IMR-90 (cell line): ENCODE measurements at regions not wholly inside any gene's neighbourhood (a gene's known extent, or its start where the extent isn't known, plus 50 kb on each side); places are given as distances from the start of the nearest gene placed in this dataset.

Experiments used
- ATAC-seq: fragments of 200-7000 bp; cut with Tn5 transposase; 2 replicates; pipeline ENCODE4 v1.9.1; 2020; ENCODE audit warnings: low read depth, mild to moderate bottlenecking, moderate library complexity
- BruUV-seq: library from RNA; stranded (reverse); fragments of 400-500 nt; replicated peaks from 2 replicates; lab custom pipeline; 2021; lab: Mats Ljungman, UMichigan
- CTCF ChIA-PET: fragments of 300-600 bp; formaldehyde crosslinking; extraction: SDS; loops from one replicate; lab custom pipeline; 2021; ENCODE audit warnings: antibody characterized with exemption; lab: Yijun Ruan, JAX
- POLR2A ChIA-PET: fragments of 300-600 bp; sonication (Branson Sonifier 250); formaldehyde crosslinking; loops from one replicate; lab custom pipeline; 2022; ENCODE audit warnings: antibody characterized with exemption; ENCODE audit not compliant: unreplicated experiment; lab: Charles Lee
- DNase-seq: peaks from one replicate; pipeline ENCODE4 v3.0.0; 2013
- H2AFZ ChIP-seq: replicated peaks from 2 replicates; pipeline ENCODE3; 2013; ENCODE audit warnings: low read length, mild to moderate bottlenecking; ENCODE audit not compliant: poor library complexity
- H2AK5ac ChIP-seq: 2 replicates; pipeline ENCODE4 v1.6.1; 2013; ENCODE audit warnings: low read depth, low read length, inconsistent platforms
- H2AK9ac ChIP-seq: replicated peaks from 2 replicates; pipeline ENCODE3; 2013; ENCODE audit warnings: mild to moderate bottlenecking, low read depth, low read length, moderate library complexity; ENCODE audit not compliant: poor library complexity
- H2BK120ac ChIP-seq: 2 replicates; pipeline ENCODE4 v1.6.1; 2013; ENCODE audit warnings: low read depth, low read length, inconsistent platforms
- H2BK15ac ChIP-seq: 3 replicates; pipeline ENCODE4 v1.6.1; 2013; ENCODE audit warnings: low read depth, low read length, inconsistent platforms
- H2BK20ac ChIP-seq: 2 replicates; pipeline ENCODE4 v1.6.1; 2013; ENCODE audit warnings: low read depth, mild to moderate bottlenecking, inconsistent platforms, low read length, moderate library complexity
- H2BK5ac ChIP-seq: 2 replicates; pipeline ENCODE4 v1.6.1; 2013; ENCODE audit warnings: mild to moderate bottlenecking, low read depth, low read length, inconsistent platforms; ENCODE audit not compliant: poor library complexity, severe bottlenecking
- H3K14ac ChIP-seq: replicated peaks from 2 replicates; pipeline ENCODE4 v1.6.1; 2013; ENCODE audit warnings: low read depth, low read length, inconsistent platforms
- H3K18ac ChIP-seq: 2 replicates; pipeline ENCODE4 v1.6.1; 2013; ENCODE audit warnings: low read depth, low read length, control low read depth
- H3K23ac ChIP-seq: 2 replicates; pipeline ENCODE4 v1.6.1; 2013; ENCODE audit warnings: low read depth, low read length, inconsistent platforms
- H3K27ac ChIP-seq: 2 replicates; pipeline ENCODE4 v1.5.1; 2013; ENCODE audit warnings: mild to moderate bottlenecking, control low read depth, low read length; ENCODE audit not compliant: insufficient read depth
- H3K27me3 ChIP-seq: 2 replicates; pipeline ENCODE4 v1.6.1; 2013; ENCODE audit warnings: low read length; ENCODE audit not compliant: control insufficient read depth, insufficient read depth
- H3K36me3 ChIP-seq: 2 replicates; pipeline ENCODE4 v1.6.1; 2013; ENCODE audit warnings: low read length, mixed read lengths; ENCODE audit not compliant: control insufficient read depth, insufficient read depth
- H3K4ac ChIP-seq: 2 replicates; pipeline ENCODE4 v1.6.1; 2013; ENCODE audit warnings: low read depth, low read length, inconsistent platforms
- H3K4me1 ChIP-seq: 2 replicates; pipeline ENCODE4 v1.6.1; 2013; ENCODE audit warnings: low read length, mixed read lengths; ENCODE audit not compliant: control insufficient read depth, insufficient read depth
- H3K4me2 ChIP-seq: 2 replicates; pipeline ENCODE4 v1.6.1; 2013; ENCODE audit warnings: low read depth, mild to moderate bottlenecking, control low read depth, low read length, moderate library complexity
- H3K4me3 ChIP-seq: 2 replicates; pipeline ENCODE4 v1.5.1; 2013; ENCODE audit warnings: low read depth, mild to moderate bottlenecking, control low read depth, low read length, moderate library complexity; ENCODE audit not compliant: insufficient read depth
- H3K56ac ChIP-seq: 2 replicates; pipeline ENCODE4 v1.6.1; 2013; ENCODE audit warnings: low read length, inconsistent platforms; ENCODE audit not compliant: insufficient read depth; ENCODE audit errors: extremely low read depth
- H3K79me1 ChIP-seq, 2 experiments: 2 replicates each; pipeline ENCODE4 v1.6.1; 2013; ENCODE audit warnings: low read length in 2 of 2, inconsistent platforms in 1 of 2, low read depth in 1 of 2
- H3K9ac ChIP-seq: 2 replicates; pipeline ENCODE4 v1.6.1; 2013; ENCODE audit warnings: low read depth, low read length, control low read depth
- H3K9me1 ChIP-seq: 2 replicates; pipeline ENCODE4 v1.6.1; 2013; ENCODE audit warnings: low read length, inconsistent platforms; ENCODE audit not compliant: insufficient read depth
- H3K9me3 ChIP-seq: 2 replicates; pipeline ENCODE4 v1.6.1; 2013; ENCODE audit warnings: low read length; ENCODE audit not compliant: control insufficient read depth, insufficient read depth
- H4K20me1 ChIP-seq: 2 replicates; pipeline ENCODE4 v1.6.1; 2013; ENCODE audit warnings: low read length, inconsistent platforms; ENCODE audit not compliant: insufficient read depth
- H4K5ac ChIP-seq: 2 replicates; pipeline ENCODE4 v1.6.1; 2013; ENCODE audit warnings: mild to moderate bottlenecking, low read depth, low read length, control low read depth
- H4K8ac ChIP-seq, 2 experiments: 2 replicates each; pipeline ENCODE4 v1.6.1; 2013; ENCODE audit warnings: low read depth in 2 of 2, low read length in 2 of 2, control low read depth in 1 of 2, inconsistent platforms in 1 of 2
- H4K91ac ChIP-seq: 2 replicates; pipeline ENCODE4 v1.6.1; 2013; ENCODE audit warnings: low read depth, low read length, inconsistent platforms; ENCODE audit not compliant: insufficient read depth
- BHLHE40 ChIP-seq: fragments of 150-350 bp; IDR thresholded peaks from 2 replicates; pipeline ENCODE4 v1.6.1; 2016; ENCODE audit warnings: mild to moderate bottlenecking, low read depth, low read length
- CEBPB ChIP-seq: IDR thresholded peaks from 2 replicates; pipeline ENCODE4 v1.6.1; 2012; ENCODE audit warnings: low read depth, low read length, improper control_type of control experiment
- CHD1 ChIP-seq: IDR thresholded peaks from 2 replicates; pipeline ENCODE4 v1.6.1; 2012; ENCODE audit warnings: low read depth, low read length, improper control_type of control experiment
- CTCF ChIP-seq: conservative IDR thresholded peaks from 2 replicates; pipeline ENCODE4 v1.5.1; 2012; ENCODE audit warnings: mild to moderate bottlenecking, low read depth, low read length, improper control_type of control experiment
- FOS ChIP-seq: fragments of 150-350 bp; IDR thresholded peaks from 2 replicates; pipeline ENCODE4 v1.6.1; 2016; ENCODE audit warnings: low read depth, low read length
- MAFK ChIP-seq: IDR thresholded peaks from 2 replicates; pipeline ENCODE4 v1.6.1; 2012; ENCODE audit warnings: low read depth, low read length, improper control_type of control experiment
- MAZ ChIP-seq: IDR thresholded peaks from 2 replicates; pipeline ENCODE4 v1.6.1; 2012; ENCODE audit warnings: low read depth, mild to moderate bottlenecking, low read length, improper control_type of control experiment, moderate library complexity, borderline replicate concordance
- MXI1 ChIP-seq: IDR thresholded peaks from 2 replicates; pipeline ENCODE4 v1.6.1; 2012; ENCODE audit warnings: low read depth, mild to moderate bottlenecking, low read length, moderate library complexity, borderline replicate concordance
- NFE2L2 ChIP-seq: fragments of 150-350 bp; IDR thresholded peaks from 2 replicates; pipeline ENCODE4 v1.6.1; 2016; ENCODE audit warnings: low read depth, mild to moderate bottlenecking, low read length
- POLR2A ChIP-seq: IDR thresholded peaks from 2 replicates; pipeline ENCODE4 v1.6.1; 2012; ENCODE audit warnings: mild to moderate bottlenecking, low read depth, low read length
- RAD21 ChIP-seq: IDR thresholded peaks from 2 replicates; pipeline ENCODE4 v1.6.1; 2012; ENCODE audit warnings: low read length, improper control_type of control experiment
- RCOR1 ChIP-seq: IDR thresholded peaks from 2 replicates; pipeline ENCODE4 v1.6.1; 2012; ENCODE audit warnings: mild to moderate bottlenecking, low read length, improper control_type of control experiment; ENCODE audit not compliant: insufficient replicate concordance
- RFX5 ChIP-seq: IDR thresholded peaks from 2 replicates; pipeline ENCODE4 v1.8.0; 2012; ENCODE audit warnings: low read depth, mild to moderate bottlenecking, low read length, moderate library complexity
- SMC3 ChIP-seq: fragments of 150-350 bp; IDR thresholded peaks from 2 replicates; pipeline ENCODE4 v1.6.1; 2016; ENCODE audit warnings: low read depth, mild to moderate bottlenecking, antibody characterized with exemption, low read length, moderate library complexity
- USF2 ChIP-seq: fragments of 150-350 bp; IDR thresholded peaks from 2 replicates; pipeline ENCODE4 v1.6.1; 2017; ENCODE audit warnings: mild to moderate bottlenecking, antibody characterized with exemption, low read length, low read depth
- WGBS, 2 experiments: methylation state at CpG; one replicate each; pipeline versions ENCODE4 v1.1.5 to v1.1.7; 2013; ENCODE audit warnings: missing lambda C conversion rate in 2 of 2; ENCODE audit not compliant: insufficient read length in 1 of 2; ENCODE audit errors: extremely low coverage in 2 of 2; 5-methylcytosine and 5-hydroxymethylcytosine counted together
- dilution Hi-C: fragments of 300-500 bp; cut with HindIII; formaldehyde crosslinking; loops from one replicate; pipeline ENCODE4 v1.14.3; 2018; ENCODE audit warnings: low sequenced_read_pairs; ENCODE audit not compliant: unreplicated experiment
- in situ Hi-C: fragments of 300-500 bp; cut with MboI; formaldehyde crosslinking; loops from 3 replicates; pipeline ENCODE4 v1.14.3; 2019; ENCODE audit warnings: low sequenced_read_pairs, inconsistent platforms, mixed read lengths
- intact Hi-C: fragments of 100-400 bp; cut with micrococcal nuclease; formaldehyde crosslinking; loops from 2 replicates; pipeline ENCODE4 v1.10.0; 2022

GRCh38 chr21:35256468-35256988 lies 207.4 kb upstream of the RUNX1 start:
- peaks cover 8% of the 10 kb centered on the region for H3K4me1 ChIP-seq
- peaks cover 4% of the 10 kb centered on the region for H3K9me1 ChIP-seq
- ChIA-PET CTCF (interaction anchor here (0.9 kb wide), 1 partner anchor 49 kb away, joined by 4 read pairs; no protein-coding TSS in a partner anchor), POLR2A (interaction anchor here (1.4 kb wide), 1 partner anchor 368 kb away, joined by 4 read pairs; no protein-coding TSS in a partner anchor)
- peak overlapping the region; percentile 83 for H2BK5ac ChIP-seq
- no TSS peak for BruUV-seq
- H3K18ac ChIP-seq = peak overlapping the region; percentile 12; the same call in 1 of the 2 replicates
- no peaks in the 10 kb centered on the region for H3K27me3 ChIP-seq
- H3K23ac ChIP-seq = no peak overlapping the region
- H3K79me1 ChIP-seq = no peaks in the 10 kb centered on the region
- peak; percentile 94 for ATAC-seq
- peak overlapping the region; percentile 49; the same call in 1 of the 2 replicates for H3K27ac ChIP-seq
- peak; percentile 100 for DNase-seq
- H3K4me2 ChIP-seq = peak overlapping the region; percentile 29; the same call in 1 of the 2 replicates
- H3K56ac ChIP-seq = peak overlapping the region; percentile 17
- H2AK9ac ChIP-seq = peak overlapping the region; percentile 7
- H3K36me3 ChIP-seq = no peaks in the 10 kb centered on the region
- H2BK120ac ChIP-seq = peak overlapping the region; percentile 78
- H4K5ac ChIP-seq = no peak overlapping the region
- H4K8ac ChIP-seq = peak overlapping the region in 1 of 2 experiments; percentile 63; a peak in 2 of 4 replicates
- peak overlapping the region; percentile 76 for H2BK20ac ChIP-seq
- peak overlapping the region; percentile 75 for H2AFZ ChIP-seq
- peak overlapping the region; percentile 48; the same call in 1 of the 2 replicates for H4K91ac ChIP-seq
- no peak overlapping the region for H3K9ac ChIP-seq
- dilution Hi-C loops (no loop called here), intact Hi-C loops (loop anchor here (2.0 to 5.0 kb wide), 5 partner anchors 52 to 771 kb away; no protein-coding TSS in a partner anchor), in situ Hi-C loops (no loop called here)
- no peaks in the 10 kb centered on the region for H4K20me1 ChIP-seq
- 0 out of 2 replicates have a peak overlapping the region, but pooled peaks have one; percentile 24 for H3K14ac ChIP-seq
- no CpG with 5 or more reads among the region's 10 CpGs for WGBS, 2 experiments
- peak overlapping the region; percentile 23; the same call in 1 of the 2 replicates for H2AK5ac ChIP-seq
- no peak overlapping the region for H3K4me3 ChIP-seq
- peak overlapping the region; percentile 66 for H3K4ac ChIP-seq
- H3K9me3 ChIP-seq = 0 out of 2 replicates have a peak, but pooled peaks cover 2% of the 10 kb centered on the region
- H2BK15ac ChIP-seq = no peak overlapping the region
- peak; percentile 14; the same call in 1 of the 2 replicates for TF ChIP-seq CHD1
- peak; percentile 48; the same call in 1 of the 2 replicates for TF ChIP-seq MAZ
- TF ChIP-seq RAD21 = peak; percentile 40
- no peak for TF ChIP-seq MXI1
- TF ChIP-seq MAFK = peak; percentile 41; the same call in 1 of the 2 replicates
- TF ChIP-seq SMC3 = no peak
- peak; percentile 50; the same call in 1 of the 2 replicates for TF ChIP-seq BHLHE40
- TF ChIP-seq RFX5 = no peak
- TF ChIP-seq CEBPB = peak; percentile 74
- TF ChIP-seq POLR2A = no peak
- 0 out of 2 replicates have a peak, but pooled peaks have one; percentile 23 for TF ChIP-seq USF2
- TF ChIP-seq RCOR1 = peak; percentile 79
- TF ChIP-seq CTCF = no peak; the same call in 1 of the 2 replicates
- no peak for TF ChIP-seq NFE2L2
- peak; percentile 94 for TF ChIP-seq FOS
